ENCODE measurements at regions not wholly inside any gene's neighbourhood (a gene's known extent, or its start where the extent isn't known, plus 50 kb on each side); places are given as distances from the start of the nearest gene placed in this dataset.

DNA sequence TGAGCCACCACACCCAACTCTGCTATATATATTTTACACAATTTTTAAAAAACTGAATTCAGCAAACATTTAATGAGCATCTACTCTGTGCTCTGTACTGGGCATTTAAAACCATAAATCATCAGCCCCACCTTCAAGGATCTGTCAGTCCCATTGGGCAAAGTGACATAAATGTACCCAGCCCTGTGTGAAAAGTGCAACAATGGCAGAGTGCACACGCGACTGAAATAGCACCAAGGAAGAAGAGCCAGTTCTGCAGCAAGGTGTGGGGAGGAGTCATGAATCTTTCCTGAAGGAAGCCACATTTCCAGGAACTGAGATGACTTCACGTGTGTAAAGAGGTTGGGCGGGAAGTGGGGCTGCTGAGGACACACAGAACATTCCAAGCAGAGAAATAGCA lies 111.5 kb upstream of the ATP6AP2 start:
- no peaks in the 10 kb centered on the region for H3K36me3 ChIP-seq (ENCODE audit: insufficient read depth, low read length)
- H3K27ac ChIP-seq (ENCODE audit: low read length) = no peak overlapping the region
- no peaks in the 10 kb centered on the region for H3K27me3 ChIP-seq (ENCODE audit: low read length)
- no peaks in the 10 kb centered on the region for H3K9me3 ChIP-seq (ENCODE audit: low read length)
- no peak overlapping the region for H3K9ac ChIP-seq (ENCODE audit: low read length)
- H2AFZ ChIP-seq (ENCODE audit: low read length) = no peak overlapping the region
- peaks cover 10% of the 10 kb centered on the region for H3K4me1 ChIP-seq (ENCODE audit: low read length)
- no peaks in the 10 kb centered on the region for H3K9me2 ChIP-seq (replicated peaks; ENCODE audit: insufficient read depth, low read length)
- H3K4me2 ChIP-seq (ENCODE audit: low read depth, low read length, poor library complexity, severe bottlenecking) = no peak overlapping the region
- no peak overlapping the region for H3K4me3 ChIP-seq (ENCODE audit: low read length)
- DNase-seq = no peak
- no peaks in the 10 kb centered on the region for H4K20me1 ChIP-seq (ENCODE audit: insufficient read depth, low read depth, low read length)
- H3K79me2 ChIP-seq (ENCODE audit: low read length) = no peaks in the 10 kb centered on the region

DNA sequence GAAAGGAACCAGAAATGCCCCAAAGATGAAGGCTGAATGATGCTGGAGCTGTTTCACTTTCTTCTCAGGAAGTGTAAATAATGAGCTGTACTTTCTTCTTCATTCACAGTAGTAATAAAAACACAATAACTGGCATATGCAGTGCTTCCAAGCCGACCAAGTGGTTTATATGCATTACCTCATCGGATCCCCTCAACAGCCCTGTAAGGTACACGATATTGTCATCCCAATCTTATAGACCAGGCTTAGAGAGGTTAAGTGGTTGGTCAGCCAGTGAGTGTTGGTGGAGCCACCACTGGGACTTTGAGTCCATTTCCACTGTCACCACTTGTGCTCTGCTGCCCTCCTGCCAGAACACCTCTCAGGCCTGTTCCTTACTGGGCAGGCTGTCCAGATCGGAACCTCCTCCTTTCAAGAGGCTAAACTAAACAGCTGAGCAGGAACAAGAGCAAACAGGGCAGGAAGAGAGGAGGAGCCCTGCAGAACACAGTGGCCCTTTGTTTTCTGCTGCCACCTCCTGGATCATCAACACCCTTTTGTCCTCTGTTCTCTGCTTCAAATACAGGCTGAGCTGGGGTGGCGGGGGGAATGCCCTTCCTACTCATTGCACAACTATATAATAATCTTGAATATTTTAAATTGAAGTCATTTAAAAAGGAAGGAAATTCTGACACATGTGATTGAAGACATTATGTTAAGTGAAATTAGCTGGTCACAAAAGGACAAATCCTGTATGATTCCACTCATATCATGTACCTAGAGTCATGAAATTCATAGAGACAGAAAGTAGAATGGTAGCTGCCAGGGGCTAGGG lies 112.5 kb upstream of the ATP6AP2 start:
- Histone ChIP-seq H3K9ac (ENCODE audit: low read length) (no peak overlapping the region), H3K9me2 (replicated peaks; ENCODE audit: insufficient read depth, low read length) (no peaks in the 10 kb centered on the region), H3K4me2 (ENCODE audit: low read depth, low read length, poor library complexity, severe bottlenecking) (no peak overlapping the region), H3K36me3 (ENCODE audit: insufficient read depth, low read length) (no peaks in the 10 kb centered on the region), H4K20me1 (ENCODE audit: insufficient read depth, low read depth, low read length) (no peaks in the 10 kb centered on the region), H3K27ac (ENCODE audit: low read length) (no peak overlapping the region), H3K4me1 (ENCODE audit: low read length) (peaks cover 10% of the 10 kb centered on the region), H3K79me2 (ENCODE audit: low read length) (no peaks in the 10 kb centered on the region), H2AFZ (ENCODE audit: low read length) (no peak overlapping the region), H3K9me3 (ENCODE audit: low read length) (no peaks in the 10 kb centered on the region), H3K4me3 (ENCODE audit: low read length) (no peak overlapping the region), H3K27me3 (ENCODE audit: low read length) (no peaks in the 10 kb centered on the region)
- peak; percentile 48 for DNase-seq

DNA sequence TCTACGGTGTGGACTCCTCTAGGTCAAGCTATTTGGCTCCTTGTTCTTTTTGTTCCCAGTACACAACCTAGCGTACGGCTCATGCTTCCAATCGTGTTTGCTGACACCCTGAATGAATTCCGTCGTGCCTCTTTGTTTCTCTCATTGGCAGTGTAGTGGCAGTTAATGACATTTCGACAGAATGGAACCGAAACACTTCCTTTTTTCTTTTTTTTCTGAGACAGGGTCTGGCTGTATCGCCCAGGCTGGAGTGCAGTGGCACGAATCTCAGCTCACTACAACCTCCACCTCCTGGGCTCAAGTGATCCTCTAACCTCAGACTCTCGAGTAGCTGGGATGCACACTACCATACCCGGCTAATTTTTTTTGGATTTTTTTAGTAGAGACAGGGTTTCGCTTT lies 113.3 kb upstream of the ATP6AP2 start:
- DNase-seq = no peak
- H3K9me3 ChIP-seq (ENCODE audit: low read length) = no peaks in the 10 kb centered on the region
- H3K4me3 ChIP-seq (ENCODE audit: low read length) = no peak overlapping the region
- no peak overlapping the region for H3K9ac ChIP-seq (ENCODE audit: low read length)
- no peaks in the 10 kb centered on the region for H3K36me3 ChIP-seq (ENCODE audit: insufficient read depth, low read length)
- no peaks in the 10 kb centered on the region for H3K79me2 ChIP-seq (ENCODE audit: low read length)
- H2AFZ ChIP-seq (ENCODE audit: low read length) = no peak overlapping the region
- H3K4me1 ChIP-seq (ENCODE audit: low read length) = peaks cover 10% of the 10 kb centered on the region
- H3K27ac ChIP-seq (ENCODE audit: low read length) = no peak overlapping the region
- H4K20me1 ChIP-seq (ENCODE audit: insufficient read depth, low read depth, low read length) = no peaks in the 10 kb centered on the region
- H3K27me3 ChIP-seq (ENCODE audit: low read length) = no peaks in the 10 kb centered on the region
- no peaks in the 10 kb centered on the region for H3K9me2 ChIP-seq (replicated peaks; ENCODE audit: insufficient read depth, low read length)
- no peak overlapping the region for H3K4me2 ChIP-seq (ENCODE audit: low read depth, low read length, poor library complexity, severe bottlenecking)

DNA sequence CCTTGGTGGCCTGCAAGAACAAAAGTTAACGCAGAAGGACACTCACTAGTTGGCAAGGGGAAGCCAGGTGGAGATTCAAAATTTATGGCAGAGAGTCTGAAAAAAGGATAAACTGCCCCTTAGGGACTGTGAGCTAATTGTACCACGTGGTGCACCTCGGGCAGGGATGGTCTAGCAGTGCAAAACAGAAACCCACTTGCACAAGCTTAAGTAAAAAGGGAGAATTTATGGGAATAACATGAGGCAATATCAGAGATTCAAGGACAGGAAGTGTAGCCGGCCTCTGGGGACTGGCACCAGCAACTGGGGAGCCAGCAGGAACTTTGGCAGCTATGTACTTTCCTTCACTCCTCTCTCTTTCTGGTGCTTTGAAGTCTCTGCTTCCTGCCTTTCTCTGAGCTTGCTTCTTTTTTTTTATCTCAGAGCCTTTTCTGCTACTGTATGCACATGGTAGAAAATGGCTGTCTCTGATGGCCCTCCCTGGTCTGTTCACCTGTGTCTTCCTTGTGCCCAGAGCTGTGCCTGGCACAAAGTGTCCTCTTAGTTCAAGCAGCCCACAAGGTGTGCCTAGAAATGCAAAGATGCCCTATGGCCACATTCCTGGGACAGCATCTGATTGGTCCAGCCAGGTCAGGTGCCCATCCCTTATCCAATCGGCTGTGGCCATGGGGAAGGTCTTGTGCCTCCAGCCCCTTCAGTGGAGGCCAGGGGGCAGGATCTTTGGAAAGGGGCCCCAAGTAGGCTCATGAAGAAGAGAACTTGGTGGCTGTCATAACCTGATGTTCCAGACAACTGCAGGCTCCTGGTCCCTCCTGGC lies 114.8 kb upstream of the ATP6AP2 start:
- Histone ChIP-seq H2AFZ (ENCODE audit: low read length) (no peak overlapping the region), H3K9me3 (ENCODE audit: low read length) (no peaks in the 10 kb centered on the region), H3K36me3 (ENCODE audit: insufficient read depth, low read length) (no peaks in the 10 kb centered on the region), H3K4me3 (ENCODE audit: low read length) (no peak overlapping the region), H3K4me2 (ENCODE audit: low read depth, low read length, poor library complexity, severe bottlenecking) (no peak overlapping the region), H3K79me2 (ENCODE audit: low read length) (no peaks in the 10 kb centered on the region), H3K27me3 (ENCODE audit: low read length) (no peaks in the 10 kb centered on the region), H3K27ac (ENCODE audit: low read length) (no peak overlapping the region), H3K9me2 (replicated peaks; ENCODE audit: insufficient read depth, low read length) (no peaks in the 10 kb centered on the region), H4K20me1 (ENCODE audit: insufficient read depth, low read depth, low read length) (no peaks in the 10 kb centered on the region), H3K4me1 (ENCODE audit: low read length) (peaks cover 10% of the 10 kb centered on the region), H3K9ac (ENCODE audit: low read length) (no peak overlapping the region)
- DNase-seq = peak; percentile 42

DNA sequence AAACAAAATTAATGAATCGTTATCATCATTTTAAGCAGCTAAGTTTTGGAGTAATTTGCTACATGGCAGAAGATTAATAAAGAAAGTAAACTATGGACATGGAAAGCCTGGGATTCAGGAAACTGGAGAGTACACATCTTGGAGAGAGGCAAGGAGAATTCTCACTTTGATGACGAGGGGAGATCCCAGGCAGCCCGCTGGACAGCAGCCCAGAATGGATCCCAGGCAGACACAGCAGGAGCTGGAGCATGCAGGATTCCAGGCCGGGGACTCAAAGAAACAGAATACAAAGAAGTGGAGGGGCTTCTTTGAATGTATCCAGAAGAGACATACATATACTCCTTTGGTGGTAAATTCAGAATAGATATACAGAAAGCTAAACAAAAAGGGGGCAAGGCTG lies 118.0 kb upstream of the ATP6AP2 start:
- H3K9me3 ChIP-seq (ENCODE audit: low read length) = no peaks in the 10 kb centered on the region
- H3K79me2 ChIP-seq (ENCODE audit: low read length) = no peaks in the 10 kb centered on the region
- no peak for DNase-seq
- no peaks in the 10 kb centered on the region for H3K9me2 ChIP-seq (replicated peaks; ENCODE audit: insufficient read depth, low read length)
- no peak overlapping the region for H2AFZ ChIP-seq (ENCODE audit: low read length)
- H3K4me3 ChIP-seq (ENCODE audit: low read length) = no peak overlapping the region
- H3K27me3 ChIP-seq (ENCODE audit: low read length) = no peaks in the 10 kb centered on the region
- H3K9ac ChIP-seq (ENCODE audit: low read length) = no peak overlapping the region
- peaks cover 10% of the 10 kb centered on the region for H3K4me1 ChIP-seq (ENCODE audit: low read length)
- H3K4me2 ChIP-seq (ENCODE audit: low read depth, low read length, poor library complexity, severe bottlenecking) = no peak overlapping the region
- H3K36me3 ChIP-seq (ENCODE audit: insufficient read depth, low read length) = no peaks in the 10 kb centered on the region
- H4K20me1 ChIP-seq (ENCODE audit: insufficient read depth, low read depth, low read length) = no peaks in the 10 kb centered on the region
- no peak overlapping the region for H3K27ac ChIP-seq (ENCODE audit: low read length)

DNA sequence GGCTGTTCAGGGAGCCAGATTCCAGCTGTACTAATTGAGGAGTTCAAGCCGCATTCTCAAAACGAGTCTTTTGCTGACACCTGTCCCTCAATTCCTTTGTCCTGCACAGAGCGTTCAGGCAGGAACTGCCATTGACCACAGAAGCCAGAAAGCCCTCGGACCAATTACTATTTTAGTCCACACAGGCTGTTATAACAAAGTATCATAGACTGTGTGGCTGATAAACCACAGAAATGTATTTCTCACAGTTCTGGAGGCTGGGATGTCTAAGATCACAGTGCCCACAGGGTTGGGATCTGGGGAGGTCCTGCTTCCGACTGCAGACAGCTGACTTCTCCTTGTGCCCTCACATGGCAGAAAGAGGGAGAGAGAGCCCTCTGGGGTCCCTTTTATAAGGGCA lies 119.8 kb upstream of the ATP6AP2 start:
- Histone ChIP-seq H3K4me1 (ENCODE audit: low read length) (peaks cover 5% of the 10 kb centered on the region), H3K9me3 (ENCODE audit: low read length) (no peaks in the 10 kb centered on the region), H3K36me3 (ENCODE audit: insufficient read depth, low read length) (no peaks in the 10 kb centered on the region), H3K79me2 (ENCODE audit: low read length) (no peaks in the 10 kb centered on the region), H3K27me3 (ENCODE audit: low read length) (no peaks in the 10 kb centered on the region), H2AFZ (ENCODE audit: low read length) (no peak overlapping the region), H3K4me2 (ENCODE audit: low read depth, low read length, poor library complexity, severe bottlenecking) (no peak overlapping the region), H3K27ac (ENCODE audit: low read length) (no peak overlapping the region), H3K9me2 (replicated peaks; ENCODE audit: insufficient read depth, low read length) (no peaks in the 10 kb centered on the region), H4K20me1 (ENCODE audit: insufficient read depth, low read depth, low read length) (no peaks in the 10 kb centered on the region), H3K4me3 (ENCODE audit: low read length) (no peak overlapping the region), H3K9ac (ENCODE audit: low read length) (no peak overlapping the region)
- DNase-seq = no peak

DNA sequence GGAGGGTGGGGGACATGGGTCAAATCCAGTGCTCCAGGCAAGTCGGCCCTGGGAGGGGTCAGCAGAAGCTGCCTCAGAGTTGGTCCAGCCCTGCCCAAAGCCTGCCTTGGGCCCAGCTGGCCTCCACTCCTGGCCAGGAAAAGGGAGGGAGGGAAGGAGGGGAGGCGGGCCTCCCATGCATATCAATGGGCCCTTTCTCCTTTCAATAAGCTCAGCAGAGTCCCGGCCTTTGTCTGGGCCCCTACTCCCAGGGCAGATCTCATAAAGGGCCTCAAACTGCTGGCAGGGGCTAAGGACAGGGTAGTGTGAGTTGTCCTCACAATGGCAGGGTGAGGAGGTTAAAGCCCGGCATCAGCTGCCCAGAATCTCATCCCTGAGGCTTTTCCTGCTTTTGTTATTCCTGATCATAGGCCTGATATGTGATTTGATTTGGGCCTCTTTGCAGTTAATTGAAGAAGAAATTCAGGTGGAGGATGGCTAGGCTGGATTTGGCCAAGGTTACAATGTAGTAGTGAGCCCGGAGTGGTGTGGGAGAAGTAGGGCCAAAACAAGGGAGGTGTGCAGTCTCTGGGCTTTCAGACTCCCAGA lies 121.1 kb upstream of the ATP6AP2 start:
- Histone ChIP-seq H4K20me1 (ENCODE audit: insufficient read depth, low read depth, low read length) (no peaks in the 10 kb centered on the region), H3K27me3 (ENCODE audit: low read length) (no peaks in the 10 kb centered on the region), H3K9ac (ENCODE audit: low read length) (no peak overlapping the region), H3K4me2 (ENCODE audit: low read depth, low read length, poor library complexity, severe bottlenecking) (no peak overlapping the region), H3K27ac (ENCODE audit: low read length) (no peak overlapping the region), H3K36me3 (ENCODE audit: insufficient read depth, low read length) (no peaks in the 10 kb centered on the region), H3K9me3 (ENCODE audit: low read length) (no peaks in the 10 kb centered on the region), H3K9me2 (replicated peaks; ENCODE audit: insufficient read depth, low read length) (no peaks in the 10 kb centered on the region), H3K4me3 (ENCODE audit: low read length) (no peak overlapping the region), H3K4me1 (ENCODE audit: low read length) (no peaks in the 10 kb centered on the region), H2AFZ (ENCODE audit: low read length) (no peak overlapping the region), H3K79me2 (ENCODE audit: low read length) (no peaks in the 10 kb centered on the region)
- DNase-seq = no peak

DNA sequence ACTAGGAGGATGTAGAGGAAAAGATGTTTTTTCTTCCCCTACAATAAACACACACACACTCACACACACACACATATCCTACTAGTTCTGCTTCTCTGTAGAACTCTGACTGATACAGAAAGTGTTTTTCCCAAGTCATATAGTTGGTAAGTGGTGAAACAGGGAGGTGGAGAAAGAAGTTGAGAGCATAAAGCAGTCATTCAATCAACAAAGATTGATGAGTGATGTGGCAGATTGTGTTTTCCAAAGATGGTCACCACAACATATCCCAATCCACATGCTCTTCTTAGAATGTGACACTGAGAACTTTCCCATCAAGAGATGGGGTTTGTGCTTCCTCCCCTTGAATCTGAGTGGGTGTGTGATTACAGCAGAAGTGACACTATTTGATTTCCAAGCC lies 123.4 kb upstream of the ATP6AP2 start:
- Histone ChIP-seq H3K36me3 (ENCODE audit: insufficient read depth, low read length) (no peaks in the 10 kb centered on the region), H3K79me2 (ENCODE audit: low read length) (no peaks in the 10 kb centered on the region), H3K27ac (ENCODE audit: low read length) (no peak overlapping the region), H3K9me2 (replicated peaks; ENCODE audit: insufficient read depth, low read length) (no peaks in the 10 kb centered on the region), H4K20me1 (ENCODE audit: insufficient read depth, low read depth, low read length) (no peaks in the 10 kb centered on the region), H3K4me2 (ENCODE audit: low read depth, low read length, poor library complexity, severe bottlenecking) (no peak overlapping the region), H3K4me3 (ENCODE audit: low read length) (no peak overlapping the region), H3K4me1 (ENCODE audit: low read length) (no peaks in the 10 kb centered on the region), H2AFZ (ENCODE audit: low read length) (no peak overlapping the region), H3K27me3 (ENCODE audit: low read length) (no peaks in the 10 kb centered on the region), H3K9me3 (ENCODE audit: low read length) (no peaks in the 10 kb centered on the region), H3K9ac (ENCODE audit: low read length) (no peak overlapping the region)
- no peak for DNase-seq

Measured in Karpas-422 (cell line).